Activated CD4-positive, alpha-beta T cell treated with anti-CD3 and anti-CD28 coated beads, Interleukin-2, Interleukin-6, amounts not matched to agents 100 ng/mL and 50 ng/mL, durations not matched to agents 16 hours and 8 hours (primary cell): ENCODE measurements at regions not wholly inside any gene's neighbourhood (a gene's known extent, or its start where the extent isn't known, plus 50 kb on each side); places are given as distances from the start of the nearest gene placed in this dataset.
"Not testable (repeated sequence)": the region's sequence is repeated elsewhere in the genome, so short reads cannot be mapped to it uniquely, and the experiment has no call there.

Experiments used
- DNase-seq: peaks from one replicate; pipeline ENCODE4 v3.0.0-alpha.2; 2020

GRCh38 chr5:98328015-98328414, 445.4 kb upstream of the RGMB start:
- no peak for DNase-seq

GRCh38 chr5:98330871-98331270, 442.6 kb upstream of the RGMB start:
- no peak for DNase-seq

DNA sequence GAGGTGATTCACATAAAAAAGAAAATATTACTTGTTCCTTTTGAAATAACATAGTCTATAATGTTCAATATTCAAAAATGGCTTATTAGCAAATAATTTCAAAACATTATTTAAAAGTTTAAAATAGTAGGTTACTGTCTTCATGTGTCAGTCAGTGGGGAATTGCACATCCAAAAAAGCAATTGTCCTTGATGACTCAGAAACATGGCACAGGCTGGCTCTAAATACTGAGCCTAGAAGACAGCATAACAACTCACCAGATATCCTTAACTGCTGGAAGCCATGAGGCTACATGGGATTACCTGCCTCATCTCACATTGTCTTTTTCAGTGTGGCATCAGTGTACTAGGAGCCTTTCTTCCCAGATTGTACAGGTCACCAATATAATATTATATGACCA, 439.5 kb upstream of the RGMB start:
- DNase-seq = no peak

DNA sequence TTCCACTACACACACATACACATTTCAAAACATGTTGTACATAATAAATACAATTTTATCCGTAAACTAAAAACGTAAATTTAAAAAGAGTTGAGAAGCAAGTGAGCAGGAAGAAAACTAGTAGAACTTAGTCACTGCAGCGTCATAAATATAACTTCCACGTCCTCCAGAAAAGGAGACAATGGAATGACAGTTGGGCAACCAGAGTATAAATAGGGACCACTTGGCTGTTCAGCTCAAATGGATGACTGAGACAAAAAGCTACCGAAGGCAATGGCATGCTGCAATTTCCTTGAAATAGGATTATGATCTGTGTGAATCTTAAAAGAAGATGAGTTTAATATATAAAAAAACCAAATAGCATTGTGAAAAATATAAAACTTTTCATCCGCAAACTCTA, 438.5 kb upstream of the RGMB start:
- DNase-seq = no peak

DNA sequence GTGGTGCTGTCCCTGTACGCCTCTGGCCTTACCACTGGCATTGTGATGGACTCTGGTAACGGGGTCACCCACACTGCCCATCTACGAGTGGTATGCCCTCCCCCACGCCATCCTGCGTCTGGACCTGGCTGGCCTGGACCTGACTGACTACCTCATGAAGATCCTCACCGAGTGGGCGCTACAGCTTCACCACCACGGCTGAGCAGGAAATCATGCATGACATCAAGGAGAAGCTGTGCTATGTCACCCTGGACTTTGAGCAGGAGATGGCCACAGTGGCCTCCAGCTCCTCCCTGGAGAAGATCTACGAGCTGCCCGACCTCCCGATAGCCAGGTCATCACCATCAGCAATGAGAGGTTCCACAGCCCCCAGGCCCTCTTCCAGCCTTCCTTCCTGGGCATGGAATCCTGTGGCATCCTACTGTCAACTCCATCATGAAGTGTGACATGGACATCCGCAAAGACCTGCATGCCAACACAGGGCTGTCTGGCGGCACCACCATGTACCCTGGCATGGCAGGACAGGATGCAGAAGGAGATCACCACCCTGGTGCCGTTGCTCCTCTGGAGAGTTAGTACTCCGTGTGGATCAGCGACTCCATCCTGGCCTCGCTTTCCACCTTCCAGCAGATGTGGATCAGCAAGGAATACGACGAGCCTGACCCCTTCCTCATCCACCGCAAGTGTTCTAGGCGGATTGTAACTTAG, 434.2 kb upstream of the RGMB start:
- no peak for DNase-seq

- DNase-seq = no peak
Measured at GRCh38 chr5:98341038-98342032, 432.1 kb upstream of the RGMB start.

- not testable (repeated sequence) for DNase-seq
Measured at GRCh38 chr5:98342958-98343660, 430.4 kb upstream of the RGMB start.

GRCh38 chr5:98349251-98349989, 424.0 kb upstream of the RGMB start:
- peak; percentile 4 for DNase-seq

- DNase-seq = no peak
Measured at GRCh38 chr5:98349990-98350365, 423.5 kb upstream of the RGMB start.

GRCh38 chr5:98354922-98355321, 418.5 kb upstream of the RGMB start:
- no peak for DNase-seq

GRCh38 chr5:98360548-98360947, 412.9 kb upstream of the RGMB start:
- no peak for DNase-seq

DNA sequence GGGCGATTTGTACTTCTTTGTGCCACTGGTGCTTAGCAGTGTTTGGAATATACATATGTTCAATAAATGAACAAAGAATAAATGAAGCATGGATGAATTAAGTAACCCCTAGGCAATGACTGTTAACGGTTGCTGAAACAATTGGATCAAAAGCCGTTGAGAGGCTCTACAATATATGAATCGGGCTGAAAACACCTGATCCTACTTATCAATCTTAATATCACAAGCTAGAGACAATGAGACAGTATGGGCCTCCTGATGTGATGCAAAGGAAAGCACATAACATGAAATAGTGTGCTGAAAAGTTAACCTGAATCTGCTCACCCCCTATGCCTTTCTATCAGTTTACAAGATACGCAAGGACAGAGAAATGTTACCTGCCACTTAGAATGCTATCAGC, 410.3 kb upstream of the RGMB start:
- DNase-seq = no peak

- DNase-seq = no peak
Measured at GRCh38 chr5:98364549-98364948, 408.9 kb upstream of the RGMB start.

DNA sequence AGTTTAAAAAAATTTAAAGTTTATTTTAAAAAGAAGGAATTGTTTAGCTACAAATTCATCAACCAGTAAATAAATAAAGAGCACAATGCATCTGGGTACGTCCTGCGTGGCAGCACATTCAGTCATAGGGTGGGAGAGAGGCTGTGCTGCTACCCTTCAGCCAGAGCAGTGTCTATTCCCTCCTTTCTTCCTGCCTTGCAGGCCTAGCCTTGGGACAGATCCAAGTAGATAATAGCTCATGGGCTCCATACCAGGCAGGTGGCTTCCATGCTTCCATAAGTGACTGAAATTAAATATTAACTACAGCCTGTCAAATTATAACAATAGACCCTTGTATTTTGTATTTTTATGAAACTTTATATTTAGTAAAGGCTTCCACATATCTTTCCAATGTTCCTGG, 408.3 kb upstream of the RGMB start:
- DNase-seq = no peak

DNA sequence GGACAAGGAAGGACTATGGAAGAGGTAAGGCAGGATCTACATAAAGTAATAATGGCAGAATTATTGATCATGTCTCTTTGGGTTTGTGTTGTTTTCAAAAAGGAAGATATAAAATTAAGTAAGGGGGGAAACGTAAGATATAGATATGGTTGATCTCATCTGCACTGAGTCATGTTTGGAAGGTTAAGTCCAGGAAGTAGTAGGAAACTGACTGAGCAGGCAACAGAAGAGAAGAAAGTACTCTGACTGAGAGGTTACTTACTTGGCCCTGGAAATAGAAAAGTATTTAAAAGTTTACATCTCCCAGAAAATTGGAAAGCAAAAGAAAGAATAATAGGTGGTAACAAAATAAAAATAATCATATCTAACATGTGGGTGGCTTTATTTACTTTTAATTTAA, 405.3 kb upstream of the RGMB start:
- no peak for DNase-seq

GRCh38 chr5:98372351-98372750, 401.1 kb upstream of the RGMB start:
- no peak for DNase-seq

DNA sequence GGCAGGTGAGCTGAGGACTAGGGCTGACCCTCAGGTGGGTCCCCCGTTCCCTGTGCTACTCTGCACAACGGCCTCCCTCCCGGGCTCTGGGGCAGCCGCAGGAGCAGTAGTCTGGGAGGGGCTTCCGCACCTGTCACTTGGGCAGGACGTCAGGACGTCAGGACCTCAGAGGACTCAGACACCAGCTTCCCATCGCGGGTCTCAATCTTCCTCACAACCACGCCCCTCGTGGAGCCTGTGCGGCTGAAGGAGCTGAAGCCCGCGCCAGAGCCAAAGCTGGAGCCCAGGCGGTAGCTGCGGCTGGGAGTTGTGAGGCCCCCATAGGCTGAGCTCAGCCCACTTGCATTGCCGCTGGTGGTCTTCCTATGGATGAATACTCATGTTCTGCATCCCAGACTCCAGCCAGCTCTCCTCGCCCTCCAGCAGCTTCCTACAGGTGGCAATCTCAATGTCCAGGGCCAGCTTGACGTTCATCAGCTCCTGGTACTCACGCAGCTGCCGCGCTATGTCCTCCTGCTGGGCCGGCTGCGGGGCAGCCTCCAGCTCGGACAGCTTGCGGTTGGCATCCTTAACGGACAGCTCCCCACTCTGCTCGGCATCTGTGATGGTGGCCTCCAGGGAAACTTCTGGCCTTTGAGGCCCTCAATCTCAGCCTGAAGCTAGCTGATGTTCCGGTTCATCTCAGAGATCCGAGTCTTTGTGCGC, 381.4 kb upstream of the RGMB start:
- DNase-seq = no peak

DNA sequence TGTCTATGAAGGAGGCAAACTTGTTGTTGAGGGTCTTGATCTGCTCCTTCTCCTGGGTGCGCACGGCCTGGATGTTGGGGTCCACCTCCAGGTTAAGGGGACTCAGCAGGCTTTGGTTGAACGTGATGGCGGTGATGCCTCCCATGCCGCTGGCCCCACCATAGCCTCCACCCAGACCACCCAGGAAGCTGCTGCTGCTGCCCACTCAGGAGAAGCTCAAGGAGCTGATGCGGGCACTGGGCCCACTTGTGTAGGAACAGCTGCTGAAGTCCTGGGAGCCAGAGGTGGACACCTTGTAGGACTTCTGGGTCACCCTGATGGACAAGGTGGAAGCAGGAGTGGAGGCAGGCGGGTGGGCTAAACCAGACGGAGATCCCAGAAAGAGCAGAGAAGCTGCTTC, 380.3 kb upstream of the RGMB start:
- not testable (repeated sequence) for DNase-seq

GRCh38 chr5:98397081-98397480, 376.4 kb upstream of the RGMB start:
- DNase-seq = no peak

GRCh38 chr5:98398465-98398864, 375.0 kb upstream of the RGMB start:
- no peak for DNase-seq

DNA sequence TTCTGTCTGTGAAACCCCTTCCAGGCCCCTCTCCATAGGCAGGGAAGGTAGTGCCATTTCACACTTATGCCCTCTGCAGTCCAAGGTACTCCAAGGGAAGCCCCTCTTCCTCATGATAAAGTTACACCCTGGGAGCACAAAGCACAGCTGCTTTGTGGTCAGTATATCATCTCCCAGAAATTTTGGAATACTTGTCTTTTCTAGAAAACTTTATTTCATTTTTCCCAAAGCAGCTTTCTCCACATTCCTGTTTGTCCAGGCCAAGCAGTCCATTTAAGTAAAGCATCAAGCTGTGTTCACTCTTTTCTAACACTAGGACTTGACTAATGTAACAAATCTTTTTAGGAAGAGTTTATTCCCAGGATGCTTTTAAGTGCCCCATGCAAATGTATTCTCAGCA, 371.8 kb upstream of the RGMB start:
- no peak for DNase-seq

DNA sequence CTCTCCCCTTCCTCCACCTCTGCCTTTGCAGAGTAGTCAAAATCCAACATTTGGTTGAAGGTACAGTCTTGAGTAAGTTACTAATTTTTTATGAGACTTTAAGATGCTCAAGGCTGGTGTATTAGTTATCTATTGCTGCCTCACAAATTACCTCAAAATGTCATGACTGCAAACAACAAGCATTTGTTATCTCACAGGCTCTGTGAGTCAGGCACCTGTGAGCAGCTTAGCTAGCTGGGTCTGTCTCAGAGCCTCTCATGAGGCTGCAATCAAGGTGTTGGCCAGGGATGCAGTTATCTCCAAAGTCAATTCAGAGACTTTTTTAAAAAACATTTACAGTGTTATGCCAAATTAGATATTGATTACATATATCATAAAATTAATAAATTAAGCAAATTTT, 371.3 kb upstream of the RGMB start:
- DNase-seq = no peak
